ENCODE measurements at regions not wholly inside any gene's neighbourhood (a gene's known extent, or its start where the extent isn't known, plus 50 kb on each side); places are given as distances from the start of the nearest gene placed in this dataset.

DNA sequence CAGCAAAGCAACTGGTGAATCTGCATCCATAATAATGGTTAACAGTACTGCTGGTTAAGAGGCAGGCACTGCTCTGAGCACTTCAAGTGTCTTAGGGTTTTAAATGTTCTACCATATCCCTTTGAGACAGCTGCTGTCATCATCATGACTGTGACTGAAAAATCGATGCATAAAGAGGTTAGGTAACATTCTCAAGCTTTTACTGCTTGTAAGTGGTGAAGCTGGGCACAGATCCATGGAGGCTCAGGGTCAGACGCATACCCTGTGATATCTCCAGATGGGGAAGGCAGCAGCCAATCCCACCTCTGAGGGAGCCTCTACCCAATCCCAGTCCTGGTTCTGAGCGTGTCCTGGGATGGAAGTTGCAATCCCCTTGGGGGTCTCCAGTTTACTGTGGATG is 57.6 kb upstream of the SOX9 start:
- intact Hi-C loops (cut with DNase I; ENCODE audit: low total_unique reads) = no loop called here
- H3K27ac ChIP-seq = no peak overlapping the region
- WGBS, 5 donors = 64 to 87% (median 83%) methylated on average over 3 of the region's 3 CpGs
- no peaks in the 10 kb centered on the region for H3K4me1 ChIP-seq
- H3K27me3 ChIP-seq = no peaks in the 10 kb centered on the region
- TF ChIP-seq EP300 (IDR thresholded peaks at IDR 0.05) (no peak), POLR2AphosphoS5 (IDR thresholded peaks at IDR 0.05) (no peak), POLR2A (IDR thresholded peaks at IDR 0.05) (no peak), CTCF (IDR thresholded peaks at IDR 0.05) (no peak)
- H3K4me3 ChIP-seq = no peak overlapping the region
- H3K36me3 ChIP-seq = no peaks in the 10 kb centered on the region
- DNase-seq = no peak
- H3K9me3 ChIP-seq = no peaks in the 10 kb centered on the region

DNA sequence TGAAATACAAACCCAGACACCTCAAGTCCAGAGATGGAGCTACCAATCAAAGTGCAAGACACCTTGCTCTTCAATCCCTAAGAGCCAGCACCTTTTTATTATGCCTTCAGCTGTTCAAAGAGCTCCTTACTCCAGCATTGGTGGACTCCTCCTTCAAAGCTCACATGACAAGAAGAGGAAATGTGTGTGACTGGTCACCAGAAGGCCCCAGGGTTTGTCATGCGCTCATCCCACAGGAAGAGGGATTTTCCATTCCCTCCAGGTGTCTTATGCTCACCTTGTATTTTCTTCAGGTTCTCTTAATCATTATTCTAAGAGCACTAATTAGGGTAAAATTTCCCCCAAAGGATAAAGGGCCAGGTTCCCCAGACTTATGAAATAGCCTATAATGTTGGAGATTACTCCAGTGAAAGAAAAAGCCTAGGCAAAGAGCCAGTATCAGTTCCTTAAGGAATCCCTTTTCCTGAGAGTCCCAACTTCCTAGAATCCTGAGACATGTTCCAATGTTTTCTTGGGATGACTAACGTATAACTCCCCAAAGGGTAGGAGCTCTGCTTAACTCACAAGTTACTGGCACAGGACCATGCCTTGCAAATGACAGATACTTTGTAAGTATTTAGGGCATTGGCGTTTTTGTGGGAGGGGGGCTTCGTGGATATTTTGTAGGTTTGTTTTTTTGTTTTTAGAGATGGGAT is 56.9 kb upstream of the SOX9 start:
- no peak for DNase-seq
- H3K4me1 ChIP-seq = no peaks in the 10 kb centered on the region
- H3K4me3 ChIP-seq = no peak overlapping the region
- TF ChIP-seq CTCF (IDR thresholded peaks at IDR 0.05) (no peak), POLR2AphosphoS5 (IDR thresholded peaks at IDR 0.05) (no peak), POLR2A (IDR thresholded peaks at IDR 0.05) (no peak), EP300 (IDR thresholded peaks at IDR 0.05) (no peak)
- WGBS, 5 donors = 73 to 89% (median 84%) methylated on average over 4 of the region's 4 CpGs
- H3K9me3 ChIP-seq = no peaks in the 10 kb centered on the region
- H3K36me3 ChIP-seq = no peaks in the 10 kb centered on the region
- intact Hi-C loops (cut with DNase I; ENCODE audit: low total_unique reads) = no loop called here
- no peak overlapping the region for H3K27ac ChIP-seq
- no peaks in the 10 kb centered on the region for H3K27me3 ChIP-seq

DNA sequence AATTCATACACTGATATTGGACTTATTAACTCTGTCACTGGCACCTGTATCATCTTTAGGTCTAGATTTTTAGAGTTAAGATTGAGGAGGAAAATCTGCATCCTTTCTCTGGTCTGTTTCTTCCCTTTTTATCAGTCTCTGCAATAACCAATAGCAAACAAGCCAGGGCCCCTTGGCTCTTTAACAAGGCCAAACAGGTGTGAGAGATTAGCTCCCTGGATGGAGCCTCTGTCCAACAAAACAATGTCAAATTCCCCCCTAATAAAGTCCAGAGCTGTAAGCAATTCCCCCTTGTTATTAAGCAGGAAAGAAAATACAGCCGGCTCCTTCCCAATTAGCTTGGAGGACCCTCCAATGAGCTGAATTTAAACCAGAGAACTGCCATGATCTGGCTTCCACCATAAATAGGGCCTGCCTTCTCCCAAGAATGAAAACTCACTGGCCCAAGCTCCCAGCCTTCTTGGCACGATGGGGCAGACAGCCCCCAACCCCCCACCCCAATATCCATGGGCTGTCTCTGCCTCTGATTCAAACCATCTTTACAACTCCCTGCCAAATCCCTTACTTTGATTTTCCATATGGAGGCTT is 56.1 kb upstream of the SOX9 start:
- H3K27me3 ChIP-seq = no peaks in the 10 kb centered on the region
- H3K36me3 ChIP-seq = no peaks in the 10 kb centered on the region
- 51 to 77% (median 68%) methylated on average over 2 of the region's 2 CpGs for WGBS, 5 donors
- no peak overlapping the region for H3K27ac ChIP-seq
- no peak for DNase-seq
- H3K4me1 ChIP-seq = no peaks in the 10 kb centered on the region
- intact Hi-C loops (cut with DNase I; ENCODE audit: low total_unique reads) = no loop called here
- H3K4me3 ChIP-seq = no peak overlapping the region
- no peak for TF ChIP-seq POLR2AphosphoS5 (IDR thresholded peaks at IDR 0.05)
- TF ChIP-seq POLR2A (IDR thresholded peaks at IDR 0.05) = no peak
- TF ChIP-seq CTCF (IDR thresholded peaks at IDR 0.05) = no peak
- no peak for TF ChIP-seq EP300 (IDR thresholded peaks at IDR 0.05)
- H3K9me3 ChIP-seq = no peaks in the 10 kb centered on the region

- Histone ChIP-seq H3K4me1 (no peaks in the 10 kb centered on the region), H3K36me3 (no peaks in the 10 kb centered on the region), H3K9me3 (no peaks in the 10 kb centered on the region), H3K27me3 (no peaks in the 10 kb centered on the region), H3K27ac (no peak overlapping the region), H3K4me3 (no peak overlapping the region)
- intact Hi-C loops (cut with DNase I; ENCODE audit: low total_unique reads) = no loop called here
- 83 to 92% (median 90%) methylated on average over 4 of the region's 4 CpGs for WGBS, 5 donors
- DNase-seq = no peak
- no peak for TF ChIP-seq POLR2AphosphoS5 (IDR thresholded peaks at IDR 0.05)
- no peak for TF ChIP-seq POLR2A (IDR thresholded peaks at IDR 0.05)
- no peak for TF ChIP-seq CTCF (IDR thresholded peaks at IDR 0.05)
- no peak for TF ChIP-seq EP300 (IDR thresholded peaks at IDR 0.05)
Observed at GRCh38 chr17:72065556-72065955, 55.3 kb upstream of the SOX9 start.

All from stomach (tissue), 8 donors.